HepG2 (cell line): ENCODE measurements at regions not wholly inside any gene's neighbourhood (a gene's known extent, or its start where the extent isn't known, plus 50 kb on each side); places are given as distances from the start of the nearest gene placed in this dataset.

Experiments used
- ATAC-seq: fragments of 200-7000 bp; cut with Tn5 transposase; 3 replicates; pipeline ENCODE4 v1.9.1; 2020; ENCODE audit warnings: mild to moderate bottlenecking, moderate library complexity
- BruUV-seq: library from RNA; stranded (reverse); fragments of 400-500 nt; replicated peaks from 2 replicates; lab custom pipeline; 2021; lab: Mats Ljungman, UMichigan
- CTCF ChIA-PET: fragments of 300-600 bp; formaldehyde crosslinking; extraction: SDS; loops from one replicate; lab custom pipeline; 2021; ENCODE audit warnings: low total read pairs, inconsistent platforms, low intra/inter-chr PET ratio; lab: Yijun Ruan, JAX
- POLR2A ChIA-PET: fragments of 350-600 bp; sonication (Branson Sonifier 250); formaldehyde crosslinking; loops from one replicate; lab custom pipeline; 2020; ENCODE audit warnings: antibody characterized with exemption, inconsistent platforms; lab: Yijun Ruan, JAX
- DNase-seq: peaks from one replicate; pipeline ENCODE4 v3.0.0-alpha.2; 2015; ENCODE audit warnings: low spot score
- FAIRE-seq: peaks from 3 replicates; lab custom pipeline; 2011; peaks lifted over from hg19 to GRCh38; lab: Jason Lieb, UNC
- H2AFZ ChIP-seq: one replicate; pipeline ENCODE4 v1.6.1; 2011; ENCODE audit warnings: low read length, inconsistent platforms
- H3K27ac ChIP-seq: fragments of 300-600 bp; 3 replicates; pipeline ENCODE4 v1.8.0; 2011; ENCODE audit warnings: mixed run types, mild to moderate bottlenecking, mixed read lengths, low read length, inconsistent platforms; ENCODE audit not compliant: insufficient read depth; ENCODE audit errors: extremely low read length
- H3K27me3 ChIP-seq, 2 experiments: fragments of 200-600 bp in 1 of 2; 2 replicates in 1 of 2; 3 replicates in 1 of 2; pipeline versions ENCODE4 v1.6.0 to v1.8.0; 2011; ENCODE audit warnings: low read length in 2 of 2, mild to moderate bottlenecking in 2 of 2, moderate library complexity in 2 of 2, inconsistent platforms in 1 of 2; ENCODE audit not compliant: insufficient read depth in 2 of 2, control insufficient read depth in 1 of 2
- H3K36me3 ChIP-seq, 2 experiments: fragments of 200-600 bp in 1 of 2; replicated peaks in 1 of 2; 2 replicates in 1 of 2; 3 replicates in 1 of 2; pipeline versions ENCODE4 v1.5.1 to v1.8.0; 2011; ENCODE audit warnings: low read length in 2 of 2, inconsistent platforms in 1 of 2; ENCODE audit not compliant: insufficient read depth in 2 of 2, control insufficient read depth in 1 of 2
- H3K4me1 ChIP-seq: 2 replicates; pipeline ENCODE4 v1.5.1; 2012; ENCODE audit warnings: low read length, inconsistent platforms; ENCODE audit not compliant: insufficient read depth
- H3K4me2 ChIP-seq: 2 replicates; pipeline ENCODE4 v1.6.0; 2011; ENCODE audit warnings: low read depth, low read length, inconsistent platforms
- H3K4me3 ChIP-seq, 3 experiments: fragments of 200-600 bp in 1 of 3; sonication (generic), shearing (Covaris generic) in 1 of 3; replicated peaks in 1 of 3; 2 replicates each; pipeline ENCODE4 v1.5.1; 2011 to 2016; ENCODE audit warnings: low read length in 3 of 3, inconsistent platforms in 2 of 3, low read depth in 2 of 3, mild to moderate bottlenecking in 2 of 3, control low read depth in 1 of 3, mixed read lengths in 1 of 3; ENCODE audit not compliant: insufficient read depth in 1 of 3
- H3K79me2 ChIP-seq: one replicate; pipeline ENCODE4 v1.6.1; 2011; ENCODE audit warnings: low read length, inconsistent platforms; ENCODE audit not compliant: insufficient read depth
- H3K9ac ChIP-seq: 2 replicates; pipeline ENCODE4 v1.6.0; 2011; ENCODE audit warnings: mild to moderate bottlenecking, low read depth, low read length, inconsistent platforms; ENCODE audit not compliant: insufficient read depth
- H3K9me3 ChIP-seq: 2 replicates; pipeline ENCODE4 v1.5.1; 2012; ENCODE audit warnings: mild to moderate bottlenecking, low read length
- H4K20me1 ChIP-seq: 2 replicates; pipeline ENCODE4 v1.6.0; 2011; ENCODE audit warnings: inconsistent platforms, mild to moderate bottlenecking, low read length, moderate library complexity; ENCODE audit not compliant: insufficient read depth
- BCL3 ChIP-seq: sonication (generic); formaldehyde crosslinking; IDR thresholded peaks from 2 replicates; pipeline ENCODE4 v1.5.1; 2020; ENCODE audit warnings: mild to moderate bottlenecking, missing genetic modification reagents, moderate library complexity
- HMG20A ChIP-seq: IDR thresholded peaks from 2 replicates; pipeline ENCODE4 v1.6.1; 2016; ENCODE audit warnings: borderline replicate concordance
- HNRNPH1 ChIP-seq: fragments of 200-400 bp; formaldehyde crosslinking; optimal IDR thresholded peaks from 2 replicates; pipeline ENCODE3; 2017; ENCODE audit warnings: mild to moderate bottlenecking, low read depth, low read length
- KLF9 ChIP-seq: IDR thresholded peaks from 2 replicates; pipeline ENCODE4 v1.6.1; 2016; ENCODE audit warnings: low read depth
- SATB2 ChIP-seq: sonication (generic); formaldehyde crosslinking; IDR thresholded peaks from 2 replicates; pipeline ENCODE4 v1.5.0; 2020; ENCODE audit warnings: missing genetic modification reagents
- ZHX2 ChIP-seq, 2 experiments: sonication (generic) in 1 of 2; formaldehyde crosslinking in 1 of 2; IDR thresholded peaks; 2 replicates each; pipeline versions ENCODE4 v1.6.1 to v1.9.0; 2014 to 2022; ENCODE audit warnings: antibody characterized with exemption in 1 of 2, borderline replicate concordance in 1 of 2, inconsistent platforms in 1 of 2, low read depth in 1 of 2, missing genetic modification reagents in 1 of 2
- WGBS: methylation state at CpG from one replicate; pipeline ENCODE4 v1.1.6; 2017; ENCODE audit warnings: low lambda C conversion rate; 5-methylcytosine and 5-hydroxymethylcytosine counted together
- in situ Hi-C: cut with HindIII; loops from 2 replicates; pipeline ENCODE4 v1.10.0; 2017; ENCODE audit warnings: low pct_unique_long_range_greater_than_20kb; ENCODE audit not compliant: extremely low pct_ligation_motif_present
- intact Hi-C: fragments of 100-400 bp; cut with micrococcal nuclease; formaldehyde crosslinking; loops from one replicate; pipeline ENCODE4 v1.10.0; 2022; ENCODE audit not compliant: unreplicated experiment

GRCh38 chr2:164388511-164388910 lies 232.8 kb downstream of the GRB14 start (continued):
- TF ChIP-seq ZHX2 (IDR thresholded peaks at IDR 0.05; ENCODE audit: low read depth) = no peak
- TF ChIP-seq ZHX2 (CRISPR knock-in tag; IDR thresholded peaks at IDR 0.05; ENCODE audit: borderline replicate concordance) = no peak
- TF ChIP-seq SATB2 (CRISPR knock-in tag) = no peak

GRCh38 chr2:164386231-164386630 lies 235.1 kb downstream of the GRB14 start:
- H3K9ac ChIP-seq = no peak overlapping the region
- no peaks in the 10 kb centered on the region for H4K20me1 ChIP-seq
- intact Hi-C loops = no loop called here
- TF ChIP-seq BCL3 (no peak), HMG20A (no peak), KLF9 (no peak), HNRNPH1 (no peak)
- TF ChIP-seq, all 625 proteins: peak for 0
- BruUV-seq = no TSS peak
- CTCF ChIA-PET = no interaction called here
- no peaks in the 10 kb centered on the region for H3K9me3 ChIP-seq
- FAIRE-seq (no peak), DNase-seq (no peak), ATAC-seq (no peak)
- POLR2A ChIA-PET = no interaction called here
- H3K27me3 ChIP-seq = no peaks in the 10 kb centered on the region
- no peak overlapping the region for H2AFZ ChIP-seq
- H3K79me2 ChIP-seq = no peaks in the 10 kb centered on the region
- no peaks in the 10 kb centered on the region for H3K4me1 ChIP-seq
- no peak overlapping the region for H3K27ac ChIP-seq
- no peak overlapping the region for H3K4me3 ChIP-seq
- in situ Hi-C loops = no loop called here
- 17% methylated on average over 5 of the region's 5 CpGs for WGBS
- H3K36me3 ChIP-seq = no peaks in the 10 kb centered on the region
- H3K4me2 ChIP-seq = no peak overlapping the region
